A673 (cell line): ENCODE measurements at regions not wholly inside any gene's neighbourhood (a gene's known extent, or its start where the extent isn't known, plus 50 kb on each side); places are given as distances from the start of the nearest gene placed in this dataset.
"Not testable (repeated sequence)": the region's sequence is repeated elsewhere in the genome, so short reads cannot be mapped to it uniquely, and the experiment has no call there.

Experiments used
- BruUV-seq: library from RNA; stranded (reverse); fragments of 400-500 nt; replicated peaks from 2 replicates; lab custom pipeline; 2021; lab: Mats Ljungman, UMichigan
- CTCF ChIA-PET: fragments of 300-600 bp; sonication (Branson Sonifier 250); formaldehyde crosslinking; loops from one replicate; lab custom pipeline; 2022; ENCODE audit warnings: antibody characterized with exemption; lab: Charles Lee
- POLR2A ChIA-PET: fragments of 300-600 bp; sonication (Branson Sonifier 250); formaldehyde crosslinking; loops from one replicate; lab custom pipeline; 2022; ENCODE audit warnings: antibody characterized with exemption; ENCODE audit not compliant: low non-redundant PET; lab: Charles Lee
- DNase-seq: peaks from one replicate; pipeline ENCODE4 v3.0.0-alpha.2; 2015; ENCODE audit warnings: low spot score
- H3K27ac ChIP-seq: fragments of 200-600 bp; sonication (generic); 2 replicates; pipeline ENCODE4 v1.5.1; 2016; ENCODE audit warnings: mixed run types, low read depth, mild to moderate bottlenecking, mixed read lengths, antibody characterized with exemption, low read length; ENCODE audit not compliant: poor library complexity, severe bottlenecking
- H3K27me3 ChIP-seq: fragments of 200-600 bp; sonication (generic); replicated peaks from 2 replicates; pipeline ENCODE4 v1.6.1; 2017; ENCODE audit warnings: mixed run types, low read depth, mild to moderate bottlenecking, mixed read lengths, antibody characterized with exemption, low read length; ENCODE audit not compliant: insufficient read depth, poor library complexity
- H3K36me3 ChIP-seq: fragments of 200-600 bp; sonication (generic); 2 replicates; pipeline ENCODE4 v1.6.1; 2016; ENCODE audit warnings: mixed run types, mild to moderate bottlenecking, mixed read lengths, antibody characterized with exemption, low read length; ENCODE audit not compliant: insufficient read depth, poor library complexity, severe bottlenecking
- H3K4me1 ChIP-seq: fragments of 200-600 bp; sonication (generic); 2 replicates; pipeline ENCODE4 v1.6.1; 2017; ENCODE audit warnings: mixed run types, mild to moderate bottlenecking, mixed read lengths, antibody characterized with exemption, low read length; ENCODE audit not compliant: insufficient read depth, poor library complexity, severe bottlenecking
- H3K4me3 ChIP-seq: fragments of 200-600 bp; sonication (generic); 2 replicates; pipeline ENCODE4 v1.5.1; 2016; ENCODE audit warnings: low read depth, mixed run types, mild to moderate bottlenecking, mixed read lengths, low read length; ENCODE audit not compliant: poor library complexity, severe bottlenecking
- H3K9me3 ChIP-seq: fragments of 200-600 bp; sonication (generic); 2 replicates; pipeline ENCODE4 v1.6.1; 2016; ENCODE audit warnings: mixed run types, low read depth, mild to moderate bottlenecking, mixed read lengths, antibody characterized with exemption, low read length; ENCODE audit not compliant: poor library complexity, severe bottlenecking
- CTCF ChIP-seq: fragments of 300-800, 200-600 bp; sonication (generic); conservative IDR thresholded peaks from 2 replicates; pipeline ENCODE4 v1.5.1; 2017; ENCODE audit warnings: low read depth, mild to moderate bottlenecking, antibody characterized with exemption, low read length, moderate library complexity, mixed read lengths
- EZH2 ChIP-seq: fragments of 200-600 bp; sonication (generic); IDR thresholded peaks from 2 replicates; pipeline ENCODE4 v1.6.1; 2017; ENCODE audit warnings: borderline replicate concordance, low read depth, mild to moderate bottlenecking, mixed read lengths, antibody characterized with exemption, low read length; ENCODE audit not compliant: poor library complexity, severe bottlenecking
- intact Hi-C: fragments of 100-400 bp; cut with micrococcal nuclease; formaldehyde crosslinking; loops from one replicate; pipeline ENCODE4 v1.10.0; 2022; ENCODE audit not compliant: unreplicated experiment

- CTCF ChIA-PET: not testable (repeated sequence)
Measured at GRCh38 chr15:88965097-88965496, 51.9 kb upstream of the MFGE8 start.

GRCh38 chr15:88970232-88970631 lies 57.1 kb upstream of the MFGE8 start:
- CTCF ChIA-PET: interaction anchor here (0.5 kb wide), 1 partner anchor 315 kb away, joined by 3 read pairs; no protein-coding TSS in a partner anchor
- Histone ChIP-seq H3K4me1 (no peaks in the 10 kb centered on the region), H3K27ac (no peak overlapping the region), H3K36me3 (no peaks in the 10 kb centered on the region), H3K27me3 (no peaks in the 10 kb centered on the region), H3K4me3 (no peak overlapping the region), H3K9me3 (no peaks in the 10 kb centered on the region)
- DNase-seq: no peak
- POLR2A ChIA-PET: no interaction called here
- BruUV-seq: no TSS peak
- intact Hi-C loops: no loop called here
- no peak for TF ChIP-seq CTCF
- TF ChIP-seq EZH2: no peak

More at GRCh38 chr15:88965097-88965496, 51.9 kb upstream of the MFGE8 start:
- H3K27ac ChIP-seq, H3K27me3 ChIP-seq, BruUV-seq, H3K9me3 ChIP-seq, H3K36me3 ChIP-seq, intact Hi-C loops, H3K4me1 ChIP-seq, DNase-seq, H3K4me3 ChIP-seq, POLR2A ChIA-PET: not testable (repeated sequence)

- H3K4me1 ChIP-seq: no peaks in the 10 kb centered on the region
- TF ChIP-seq CTCF: no peak
- TF ChIP-seq EZH2: no peak
- ChIA-PET POLR2A (no interaction called here), CTCF (no interaction called here)
- BruUV-seq: no TSS peak
- intact Hi-C loops: no loop called here
- H3K9me3 ChIP-seq: no peaks in the 10 kb centered on the region
- H3K36me3 ChIP-seq: no peaks in the 10 kb centered on the region
- DNase-seq: no peak
- no peak overlapping the region for H3K27ac ChIP-seq
- H3K4me3 ChIP-seq: no peak overlapping the region
- no peaks in the 10 kb centered on the region for H3K27me3 ChIP-seq
Measured at GRCh38 chr15:88974392-88974791, 61.2 kb upstream of the MFGE8 start.

GRCh38 chr15:88975891-88976290 lies 62.7 kb upstream of the MFGE8 start:
- no peak for TF ChIP-seq EZH2
- TF ChIP-seq CTCF: no peak
- Histone ChIP-seq H3K9me3 (no peaks in the 10 kb centered on the region), H3K4me3 (no peak overlapping the region), H3K27me3 (no peaks in the 10 kb centered on the region), H3K36me3 (no peaks in the 10 kb centered on the region), H3K27ac (no peak overlapping the region), H3K4me1 (no peaks in the 10 kb centered on the region)
- CTCF ChIA-PET: no interaction called here
- intact Hi-C loops: no loop called here
- BruUV-seq: no TSS peak
- POLR2A ChIA-PET: no interaction called here
- DNase-seq: no peak
